RCC 7860 (cell line): ENCODE measurements at regions not wholly inside any gene's neighbourhood (a gene's known extent, or its start where the extent isn't known, plus 50 kb on each side); places are given as distances from the start of the nearest gene placed in this dataset.
A peak's percentile ranks its signal among the peaks of the same experiment; 100 is the strongest.

Experiments used
- DNase-seq: peaks from one replicate; pipeline ENCODE4 v3.0.0-alpha.2; 2015; ENCODE audit warnings: low spot score
- FAIRE-seq: peaks from 2 replicates; lab custom pipeline; 2012; peaks lifted over from hg19 to GRCh38; lab: Jason Lieb, UNC

DNA sequence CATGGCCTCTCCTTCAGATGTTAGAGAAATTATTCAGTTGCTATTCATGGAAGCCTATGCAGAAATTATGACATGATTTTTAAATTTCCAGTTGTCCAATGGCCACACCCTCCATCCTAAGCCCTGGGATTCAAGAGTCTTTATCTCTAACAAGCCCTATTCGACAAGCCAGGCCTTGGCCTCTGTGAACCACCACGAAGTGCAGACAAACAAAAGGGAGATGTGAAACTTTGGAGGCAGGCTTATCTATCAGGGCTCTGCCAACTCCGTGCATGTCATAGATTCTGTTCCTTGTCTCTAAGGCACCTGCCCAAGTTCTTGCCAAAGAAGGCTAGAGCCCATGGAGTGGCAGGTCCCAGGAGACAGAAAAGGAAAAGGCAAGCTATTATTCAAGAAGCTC, 212.4 kb upstream of the ADAMTS9 start:
- FAIRE-seq (no peak), DNase-seq (no peak)

DNA sequence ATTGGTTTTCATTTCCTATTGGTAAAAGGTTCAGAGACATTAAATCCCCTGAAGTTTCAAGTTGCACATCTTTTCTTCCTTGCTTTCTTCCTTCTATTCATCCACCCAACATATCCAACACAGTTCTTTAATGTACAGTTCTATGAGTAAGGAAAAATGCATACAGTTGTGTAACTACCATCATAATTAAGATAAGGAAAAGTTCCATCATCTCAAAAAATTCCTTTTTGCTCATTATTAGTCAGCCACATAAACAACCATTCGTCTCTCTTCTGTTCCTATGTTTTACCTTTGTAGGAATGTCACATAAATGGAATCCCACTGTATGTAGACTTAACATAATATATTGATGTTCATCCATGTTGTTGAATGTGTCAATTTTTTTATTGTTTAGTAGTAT, 211.1 kb upstream of the ADAMTS9 start:
- DNase-seq, result no peak
- no peak for FAIRE-seq

GRCh38 chr3:64895991-64896895, 208.4 kb upstream of the ADAMTS9 start:
- DNase-seq (no peak), FAIRE-seq (no peak)

DNA sequence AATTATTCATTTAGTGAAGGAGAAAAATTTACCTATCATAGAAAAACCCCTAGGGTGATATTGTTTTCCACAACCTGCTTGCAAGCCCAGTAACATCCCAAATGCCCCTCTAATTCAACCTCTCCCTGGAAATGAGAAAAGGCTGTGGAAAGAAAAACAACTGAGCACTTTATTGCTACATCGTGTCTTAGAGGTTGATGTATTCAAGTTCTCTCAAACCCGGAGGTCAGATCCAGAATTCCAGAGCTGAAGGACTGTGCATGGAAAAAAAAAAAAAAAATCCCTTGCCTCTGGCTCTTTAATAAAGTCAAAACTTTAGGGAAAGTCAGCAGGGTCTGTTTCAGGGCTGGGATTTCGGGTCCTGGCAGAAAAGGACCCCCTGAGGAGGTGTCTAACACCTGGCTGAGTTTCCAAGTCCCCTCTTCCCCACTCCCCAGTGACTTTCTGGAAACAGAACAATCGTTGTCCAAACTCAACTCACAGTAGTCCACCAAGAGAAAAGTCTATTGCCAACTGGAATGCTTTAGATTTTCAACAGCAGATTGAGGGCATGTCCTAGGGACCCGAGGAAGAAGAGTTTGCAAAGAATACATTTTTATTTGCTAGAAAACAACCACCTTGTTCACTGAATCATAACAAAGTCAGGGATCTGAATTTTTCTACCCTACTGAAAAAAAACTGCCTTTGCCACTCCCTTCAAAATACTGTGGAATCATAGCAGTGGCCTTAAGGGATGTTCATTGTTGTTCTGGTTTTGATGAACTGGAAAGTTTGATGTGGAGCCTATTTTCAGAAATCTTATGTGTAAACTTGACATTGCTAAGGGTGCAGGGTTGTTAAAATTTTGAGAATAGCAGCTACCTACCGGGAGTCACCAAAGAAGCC, 207.5 kb upstream of the ADAMTS9 start:
- no peak for FAIRE-seq
- DNase-seq, result no peak

- FAIRE-seq, result no peak
- DNase-seq, result no peak
These were observed 206.2 kb upstream of the ADAMTS9 start for GRCh38 chr3:64894006-64894405.

GRCh38 chr3:64892671-64893309, 205.0 kb upstream of the ADAMTS9 start:
- DNase-seq (no peak), FAIRE-seq (no peak)

DNA sequence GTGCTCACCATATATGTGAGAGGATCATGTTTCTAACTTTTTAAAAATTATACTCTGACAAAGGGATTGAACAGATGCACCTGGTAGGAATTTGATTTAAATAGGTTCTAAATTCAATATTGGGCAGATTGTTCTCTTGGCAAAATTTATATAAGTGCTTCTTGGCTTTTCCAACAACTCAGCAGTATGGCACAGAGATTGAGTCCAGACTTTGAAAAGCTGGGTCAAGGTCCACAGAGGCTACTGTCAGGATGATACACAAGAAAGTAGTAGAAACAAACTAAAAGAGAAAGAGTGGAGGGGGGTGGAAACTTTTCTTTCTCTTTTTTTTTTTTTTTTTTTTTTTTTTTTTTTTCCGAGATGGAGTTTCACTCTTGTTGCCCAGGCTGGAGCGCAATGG, 203.2 kb upstream of the ADAMTS9 start:
- no peak for FAIRE-seq
- DNase-seq, result no peak

GRCh38 chr3:64890466-64890865, 202.7 kb upstream of the ADAMTS9 start:
- DNase-seq (no peak), FAIRE-seq (no peak)

DNA sequence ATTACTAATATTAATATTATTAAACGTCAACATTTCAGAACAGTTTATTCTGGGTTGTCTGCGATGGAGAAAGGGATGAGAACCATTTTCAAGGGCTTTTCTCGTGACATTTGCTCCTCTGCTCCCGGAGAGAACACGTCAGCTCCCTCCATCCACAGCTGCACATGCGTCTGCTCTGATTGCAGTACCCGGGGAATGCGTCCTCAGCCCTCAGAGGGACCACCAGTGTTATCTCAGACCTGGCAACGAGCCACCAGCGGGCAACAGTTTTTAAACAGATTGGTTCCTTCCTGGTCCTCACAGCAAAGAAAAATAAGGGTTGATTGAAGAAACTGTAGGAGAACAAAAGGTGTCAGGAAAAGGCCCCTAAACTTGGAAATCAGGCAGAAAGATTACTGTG, 202.2 kb upstream of the ADAMTS9 start:
- FAIRE-seq, result no peak
- no peak for DNase-seq

GRCh38 chr3:64888840-64889392, 201.1 kb upstream of the ADAMTS9 start:
- no peak for FAIRE-seq

DNA sequence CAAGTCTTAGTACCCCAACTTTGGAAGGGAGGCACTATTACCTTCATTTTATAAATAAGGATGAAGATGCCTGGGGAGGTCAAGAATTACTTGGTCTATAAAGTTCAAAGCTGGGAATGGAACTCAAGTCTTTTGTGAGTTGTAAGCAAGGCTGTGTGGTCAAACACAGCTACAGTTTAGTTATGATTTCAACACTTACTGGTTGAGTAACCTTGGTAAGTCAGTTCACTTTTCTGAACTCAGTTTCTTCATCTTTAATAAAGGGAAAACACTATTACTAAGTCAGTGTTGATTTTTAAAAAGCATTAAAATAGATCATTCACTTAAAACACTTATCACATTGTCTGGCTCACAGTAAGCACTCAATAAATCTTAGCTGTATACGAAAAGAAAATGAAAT, 200.4 kb upstream of the ADAMTS9 start:
- DNase-seq (no peak), FAIRE-seq (no peak)

More at GRCh38 chr3:64888840-64889392, 201.1 kb upstream of the ADAMTS9 start:
- no peak for DNase-seq

GRCh38 chr3:64885055-64885454, 197.3 kb upstream of the ADAMTS9 start:
- FAIRE-seq (no peak), DNase-seq (no peak)

DNA sequence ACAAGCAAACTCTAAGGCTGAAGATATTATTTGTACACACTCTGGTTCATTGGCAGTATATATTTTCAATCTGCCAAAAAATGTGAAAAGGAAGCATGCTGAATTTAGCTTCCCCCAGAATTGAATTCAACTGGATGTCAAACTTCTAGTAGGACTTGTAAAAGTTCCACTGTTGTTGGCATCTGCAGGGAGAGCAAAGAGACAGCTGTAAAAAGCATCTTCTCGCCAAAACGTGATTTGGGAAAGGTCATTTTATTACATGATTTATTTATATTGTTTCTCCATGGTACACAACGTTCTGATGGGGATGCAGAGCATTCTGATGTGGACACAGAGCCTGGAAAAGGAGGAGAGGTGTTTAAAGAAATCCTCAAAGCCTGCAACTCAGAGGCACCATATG, 196.7 kb upstream of the ADAMTS9 start:
- FAIRE-seq, result no peak
- no peak for DNase-seq

DNA sequence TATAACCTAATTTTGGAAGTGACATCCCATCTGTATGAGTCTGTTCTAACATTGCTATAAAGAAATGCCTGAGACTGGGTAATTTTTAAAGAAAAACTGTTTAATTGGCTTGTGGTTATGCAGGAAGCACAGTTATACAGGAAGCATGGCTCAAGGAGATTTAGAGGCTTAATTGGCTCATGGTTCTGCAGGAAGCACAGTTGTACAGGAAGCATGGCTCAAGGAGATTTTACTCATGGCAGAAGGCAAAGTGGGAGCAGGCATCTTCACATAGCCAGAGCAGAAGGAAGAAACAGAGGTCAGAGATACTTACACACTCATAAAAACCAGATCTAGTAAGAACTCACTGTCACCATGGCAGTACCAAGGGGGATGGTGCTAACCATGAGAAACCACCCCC, 193.1 kb upstream of the ADAMTS9 start:
- FAIRE-seq (no peak), DNase-seq (no peak)

GRCh38 chr3:64878362-64878761, 190.6 kb upstream of the ADAMTS9 start:
- FAIRE-seq (no peak), DNase-seq (no peak)

DNA sequence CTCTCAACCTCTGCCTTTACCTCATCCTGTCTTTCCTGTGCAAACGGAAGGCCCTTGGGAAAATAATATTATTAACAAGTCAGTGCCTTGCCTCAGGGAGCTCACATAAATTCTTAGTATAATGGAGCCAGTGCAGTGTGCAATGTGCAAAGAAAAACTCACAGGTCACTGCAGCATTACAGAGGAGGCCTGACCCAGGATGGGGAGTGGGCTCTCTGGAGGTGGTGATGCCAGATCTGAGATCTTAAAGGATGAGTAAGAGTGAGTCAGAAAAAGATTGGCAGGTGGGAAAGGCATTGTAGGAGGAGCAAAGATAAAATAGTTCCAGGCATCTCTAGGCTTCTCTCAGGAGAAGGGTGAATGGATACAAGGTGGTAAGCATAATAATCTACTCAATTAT, 185.6 kb upstream of the ADAMTS9 start:
- FAIRE-seq, result no peak
- peak; percentile 17 for DNase-seq

DNA sequence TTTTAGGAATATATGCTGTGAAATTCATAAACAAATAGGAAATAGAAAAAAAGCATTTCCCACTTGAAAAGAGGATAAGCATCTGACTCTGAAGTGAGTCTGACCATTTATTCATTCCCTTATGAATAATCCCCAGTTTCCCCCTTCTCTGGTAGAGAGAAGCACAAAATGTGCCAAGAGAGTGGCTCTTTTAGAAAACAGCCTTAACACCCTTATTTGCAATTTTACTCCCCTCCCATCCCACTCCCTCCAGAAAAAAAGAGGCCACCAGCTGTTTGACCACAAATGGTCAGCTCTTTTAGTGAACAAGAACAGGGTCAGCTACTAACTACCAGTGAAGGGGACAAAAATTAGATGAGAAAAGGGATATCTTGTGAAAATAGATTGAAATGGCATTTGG, 184.5 kb upstream of the ADAMTS9 start:
- DNase-seq (no peak), FAIRE-seq (no peak)

GRCh38 chr3:64871834-64872249, 184.0 kb upstream of the ADAMTS9 start:
- FAIRE-seq (no peak), DNase-seq (no peak)

- DNase-seq (no peak), FAIRE-seq (no peak)
These were observed 183.3 kb upstream of the ADAMTS9 start for GRCh38 chr3:64870876-64871646.

GRCh38 chr3:64867224-64867623, 179.4 kb upstream of the ADAMTS9 start:
- DNase-seq (no peak), FAIRE-seq (no peak)
